ENCODE measurements at regions not wholly inside any gene's neighbourhood (a gene's known extent, or its start where the extent isn't known, plus 50 kb on each side); places are given as distances from the start of the nearest gene placed in this dataset.
"Not testable (repeated sequence)": the region's sequence is repeated elsewhere in the genome, so short reads cannot be mapped to it uniquely, and the experiment has no call there.

DNA sequence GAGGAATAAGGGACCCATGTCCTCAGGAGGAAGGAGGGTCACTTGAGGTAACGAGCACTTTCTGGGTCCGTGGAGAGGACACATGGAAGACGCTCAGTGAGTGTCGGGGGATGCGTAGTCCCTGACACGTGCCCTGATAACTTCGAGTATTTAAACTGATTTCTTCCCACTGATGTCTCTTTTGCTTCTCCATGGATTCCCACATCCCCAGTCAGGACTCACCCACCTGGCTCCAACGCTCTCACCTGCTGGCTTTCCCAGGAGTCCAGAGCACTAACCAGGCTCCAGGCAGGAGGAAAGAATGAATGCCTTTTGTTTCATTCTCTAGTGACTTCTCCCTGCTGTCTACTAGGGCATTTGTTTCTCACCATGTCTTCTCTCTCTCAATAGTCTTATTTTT lies 81.2 kb upstream of the NBPF11 start:
- H3K36me3 Mint-ChIP-seq; H3K4me3 ChIP-seq (ENCODE audit: low read length); H3K27ac ChIP-seq (ENCODE audit: low read depth, low read length); H3K27me3 ChIP-seq (ENCODE audit: control insufficient read depth in 2 of 2, insufficient read depth in 2 of 2, low read length in 2 of 2); H3K4me1 Mint-ChIP-seq; H3K4me1 ChIP-seq (ENCODE audit: control insufficient read depth in 2 of 2, insufficient read depth in 2 of 2, low read length in 2 of 2); DNase-seq; ATAC-seq; H3K27ac Mint-ChIP-seq; H3K36me3 ChIP-seq (ENCODE audit: control insufficient read depth in 2 of 3, insufficient read depth in 3 of 3, low read length in 3 of 3); H3K4me3 Mint-ChIP-seq; H3K9me3 ChIP-seq (ENCODE audit: control insufficient read depth in 2 of 3, low read length in 3 of 3); CTCF ChIA-PET; H3K9me3 Mint-ChIP-seq; POLR2A ChIA-PET; intact Hi-C loops (cut with micrococcal nuclease): not testable (repeated sequence)
- peaks cover 0 to 15% (median 0%) of the 10 kb centered on the region in 5 donors for H3K27me3 Mint-ChIP-seq

DNA sequence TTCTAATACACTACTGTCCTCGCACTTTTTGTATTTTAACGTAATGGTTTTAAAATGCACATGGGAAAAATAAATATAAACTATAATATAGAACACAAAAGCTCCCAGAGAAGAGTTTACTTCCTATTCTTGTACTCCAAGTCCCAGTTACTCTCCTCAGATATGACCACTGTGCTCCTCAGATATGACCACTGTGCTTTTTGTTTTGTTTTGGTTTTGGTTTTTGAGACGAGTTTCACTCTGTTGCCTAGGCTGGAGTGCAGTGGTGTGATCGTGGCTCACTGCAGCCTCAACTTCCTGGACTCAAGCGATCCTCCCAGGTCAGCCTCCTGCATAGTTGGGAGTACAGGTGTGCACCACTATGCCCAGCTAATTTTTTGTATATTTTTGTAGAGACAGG lies 76.8 kb upstream of the NBPF11 start:
- H3K9me3 Mint-ChIP-seq; H3K4me1 ChIP-seq (ENCODE audit: control insufficient read depth in 2 of 2, insufficient read depth in 2 of 2, low read length in 2 of 2); H3K9me3 ChIP-seq (ENCODE audit: control insufficient read depth in 2 of 3, low read length in 3 of 3); H3K36me3 Mint-ChIP-seq; H3K27me3 Mint-ChIP-seq; H3K36me3 ChIP-seq (ENCODE audit: control insufficient read depth in 2 of 3, insufficient read depth in 3 of 3, low read length in 3 of 3); H3K4me3 ChIP-seq (ENCODE audit: low read length); H3K27ac Mint-ChIP-seq; DNase-seq; CTCF ChIA-PET; H3K27me3 ChIP-seq (ENCODE audit: control insufficient read depth in 2 of 2, insufficient read depth in 2 of 2, low read length in 2 of 2); H3K27ac ChIP-seq (ENCODE audit: low read depth, low read length); H3K4me3 Mint-ChIP-seq; POLR2A ChIA-PET; H3K4me1 Mint-ChIP-seq; intact Hi-C loops (cut with micrococcal nuclease); ATAC-seq: not testable (repeated sequence)

DNA sequence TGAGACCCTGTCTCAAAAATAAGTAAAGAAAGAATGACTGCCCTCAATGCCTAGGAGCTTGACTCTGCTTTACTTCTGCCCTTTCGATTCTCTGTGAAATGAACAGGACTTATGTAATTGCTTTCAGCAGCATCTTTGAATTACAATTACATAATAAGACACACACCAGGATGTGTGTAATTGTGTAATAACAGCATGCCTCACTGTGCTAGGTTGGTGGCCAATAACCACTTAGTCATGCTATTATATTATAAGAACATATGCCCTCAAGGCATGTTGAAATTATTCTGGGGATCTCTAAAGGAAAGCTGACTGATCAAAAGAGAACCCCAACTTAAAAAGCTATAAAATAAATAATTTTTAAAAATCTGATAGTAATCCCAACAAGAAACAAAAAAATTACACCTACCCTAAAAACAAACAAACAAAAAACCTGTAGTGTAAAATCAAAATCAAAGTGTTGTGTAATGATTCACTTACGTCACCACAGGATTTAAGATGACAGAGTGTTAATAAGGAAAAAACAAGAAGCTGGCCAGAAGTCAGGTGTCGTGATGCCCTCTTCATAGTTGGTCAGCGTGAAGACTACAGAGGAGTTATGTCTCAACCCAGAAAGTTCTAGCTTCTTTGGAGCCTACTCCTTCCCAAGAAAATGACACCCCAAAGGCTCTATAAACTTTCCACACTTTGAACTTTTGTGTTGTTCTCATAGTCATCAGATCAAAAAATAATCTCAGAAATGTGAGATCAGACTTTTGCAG lies 70.5 kb upstream of the NBPF11 start:
- CTCF ChIA-PET = not testable (repeated sequence)

DNA sequence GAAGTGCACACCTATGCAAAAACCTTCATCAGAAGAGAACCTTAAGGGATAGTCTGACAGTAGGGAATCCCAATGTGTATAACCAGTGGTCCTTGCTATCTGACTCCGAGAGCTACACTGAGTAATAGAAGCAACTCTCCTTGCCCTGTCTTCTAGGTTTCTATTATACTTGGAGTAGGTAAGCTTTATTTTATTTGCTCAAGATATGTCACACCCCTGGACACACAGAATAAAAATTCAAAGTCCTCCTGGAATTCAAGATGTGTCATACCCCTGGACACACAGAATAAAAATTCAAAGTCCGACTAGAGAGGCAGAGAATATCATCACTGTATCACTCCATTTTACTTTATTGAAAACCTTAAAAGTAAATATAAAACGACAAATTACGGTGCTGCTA lies 69.5 kb upstream of the NBPF11 start:
- CTCF ChIA-PET; H3K4me3 ChIP-seq (ENCODE audit: low read length); intact Hi-C loops (cut with micrococcal nuclease); POLR2A ChIA-PET; H3K36me3 ChIP-seq (ENCODE audit: control insufficient read depth in 2 of 3, insufficient read depth in 3 of 3, low read length in 3 of 3); DNase-seq; H3K27me3 Mint-ChIP-seq; H3K36me3 Mint-ChIP-seq; H3K9me3 ChIP-seq (ENCODE audit: control insufficient read depth in 2 of 3, low read length in 3 of 3); H3K4me1 Mint-ChIP-seq; H3K27me3 ChIP-seq (ENCODE audit: control insufficient read depth in 2 of 2, insufficient read depth in 2 of 2, low read length in 2 of 2); H3K4me3 Mint-ChIP-seq; H3K9me3 Mint-ChIP-seq; ATAC-seq; H3K4me1 ChIP-seq (ENCODE audit: control insufficient read depth in 2 of 2, insufficient read depth in 2 of 2, low read length in 2 of 2); H3K27ac Mint-ChIP-seq; H3K27ac ChIP-seq (ENCODE audit: low read depth, low read length): not testable (repeated sequence)

More for the DNA sequence above, 70.5 kb upstream of the NBPF11 start:
- H3K4me1 Mint-ChIP-seq; H3K27ac ChIP-seq (ENCODE audit: low read depth, low read length); H3K4me1 ChIP-seq (ENCODE audit: control insufficient read depth in 2 of 2, insufficient read depth in 2 of 2, low read length in 2 of 2); H3K4me3 ChIP-seq (ENCODE audit: low read length); POLR2A ChIA-PET; H3K27ac Mint-ChIP-seq; H3K4me3 Mint-ChIP-seq; H3K9me3 ChIP-seq (ENCODE audit: control insufficient read depth in 2 of 3, low read length in 3 of 3); DNase-seq; H3K27me3 ChIP-seq (ENCODE audit: control insufficient read depth in 2 of 2, insufficient read depth in 2 of 2, low read length in 2 of 2); H3K27me3 Mint-ChIP-seq; H3K9me3 Mint-ChIP-seq; H3K36me3 Mint-ChIP-seq; H3K36me3 ChIP-seq (ENCODE audit: control insufficient read depth in 2 of 3, insufficient read depth in 3 of 3, low read length in 3 of 3); intact Hi-C loops (cut with micrococcal nuclease): not testable (repeated sequence)
- peak; percentile 81 for ATAC-seq

DNA sequence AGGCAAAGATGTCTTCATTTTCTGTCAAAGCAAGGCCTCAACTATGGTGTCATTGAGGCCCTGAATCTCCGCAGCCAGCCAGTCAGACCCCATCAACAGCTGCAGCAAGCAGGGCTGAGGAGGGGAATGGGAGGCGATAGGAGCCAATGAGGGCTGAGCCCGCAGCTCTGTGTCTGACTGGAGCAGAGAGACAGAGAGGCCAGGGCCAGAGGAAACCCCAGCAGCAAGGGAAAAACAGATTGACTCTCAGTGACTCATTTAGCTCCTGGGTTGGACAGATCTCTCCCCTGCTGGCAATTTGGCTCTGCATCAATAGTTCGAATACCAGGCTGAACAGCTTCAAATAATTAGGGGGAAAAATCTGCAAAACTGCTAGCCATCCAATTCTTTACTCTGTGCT lies 67.1 kb upstream of the NBPF11 start:
- H3K9me3 ChIP-seq (ENCODE audit: control insufficient read depth in 2 of 3, low read length in 3 of 3); intact Hi-C loops (cut with micrococcal nuclease); H3K4me1 ChIP-seq (ENCODE audit: control insufficient read depth in 2 of 2, insufficient read depth in 2 of 2, low read length in 2 of 2); H3K27ac ChIP-seq (ENCODE audit: low read depth, low read length); H3K36me3 Mint-ChIP-seq; H3K4me1 Mint-ChIP-seq; H3K27ac Mint-ChIP-seq; H3K36me3 ChIP-seq (ENCODE audit: control insufficient read depth in 2 of 3, insufficient read depth in 3 of 3, low read length in 3 of 3); H3K4me3 Mint-ChIP-seq; CTCF ChIA-PET; DNase-seq; H3K4me3 ChIP-seq (ENCODE audit: low read length); H3K27me3 Mint-ChIP-seq; ATAC-seq; H3K27me3 ChIP-seq (ENCODE audit: control insufficient read depth in 2 of 2, insufficient read depth in 2 of 2, low read length in 2 of 2); POLR2A ChIA-PET; H3K9me3 Mint-ChIP-seq: not testable (repeated sequence)

DNA sequence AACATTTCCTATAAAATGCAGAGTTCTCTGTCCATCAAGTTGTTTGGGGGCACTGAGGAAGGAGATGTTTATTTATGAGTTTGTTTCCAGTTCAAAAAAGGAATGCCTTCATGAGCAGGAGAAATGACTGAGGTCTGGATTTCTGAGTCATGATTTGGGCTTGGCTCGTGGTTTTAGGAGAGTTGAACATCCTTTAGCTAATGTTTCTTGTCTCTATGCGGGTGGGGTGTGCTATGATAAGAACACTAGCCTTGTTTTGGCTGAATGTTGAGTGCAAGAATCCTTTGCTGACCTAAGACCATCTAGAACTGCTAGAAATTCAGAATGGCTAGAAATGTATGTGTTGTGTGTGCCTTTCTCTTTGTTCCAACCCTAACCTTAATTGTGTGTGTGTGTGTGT lies 59.1 kb upstream of the NBPF11 start:
- intact Hi-C loops (cut with micrococcal nuclease); ATAC-seq: not testable (repeated sequence)

DNA sequence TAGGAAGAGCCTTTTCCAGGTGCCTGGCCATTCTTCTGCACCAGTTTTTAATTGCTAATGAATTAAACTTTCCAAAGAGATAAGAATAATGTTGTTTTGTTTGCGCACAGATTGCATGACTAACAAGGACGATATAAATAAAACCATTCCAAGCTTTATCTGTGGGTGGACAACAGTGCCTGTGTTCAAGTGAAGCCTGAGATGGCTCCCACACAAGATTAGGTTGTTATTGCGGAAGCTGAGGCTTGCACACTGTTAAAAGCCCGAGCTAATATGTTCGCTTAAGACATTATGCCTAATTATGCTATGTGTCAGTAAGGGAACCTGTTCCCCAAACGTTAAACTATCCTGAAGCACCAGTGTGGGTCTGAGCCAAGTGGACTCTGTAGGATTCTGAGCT lies 58.5 kb upstream of the NBPF11 start:
- H3K27ac Mint-ChIP-seq; CTCF ChIA-PET; H3K27me3 Mint-ChIP-seq; ATAC-seq; H3K9me3 ChIP-seq (ENCODE audit: control insufficient read depth in 2 of 3, low read length in 3 of 3); H3K27ac ChIP-seq (ENCODE audit: low read depth, low read length); intact Hi-C loops (cut with micrococcal nuclease); H3K36me3 ChIP-seq (ENCODE audit: control insufficient read depth in 2 of 3, insufficient read depth in 3 of 3, low read length in 3 of 3); DNase-seq; H3K4me3 ChIP-seq (ENCODE audit: low read length); H3K27me3 ChIP-seq (ENCODE audit: control insufficient read depth in 2 of 2, insufficient read depth in 2 of 2, low read length in 2 of 2); H3K36me3 Mint-ChIP-seq; POLR2A ChIA-PET; H3K4me1 ChIP-seq (ENCODE audit: control insufficient read depth in 2 of 2, insufficient read depth in 2 of 2, low read length in 2 of 2); H3K9me3 Mint-ChIP-seq; H3K4me3 Mint-ChIP-seq; H3K4me1 Mint-ChIP-seq: not testable (repeated sequence)

More for the DNA sequence above, 59.1 kb upstream of the NBPF11 start:
- H3K27ac Mint-ChIP-seq; H3K27me3 ChIP-seq (ENCODE audit: control insufficient read depth in 2 of 2, insufficient read depth in 2 of 2, low read length in 2 of 2); H3K36me3 ChIP-seq (ENCODE audit: control insufficient read depth in 2 of 3, insufficient read depth in 3 of 3, low read length in 3 of 3); H3K4me3 Mint-ChIP-seq; POLR2A ChIA-PET; H3K27me3 Mint-ChIP-seq; CTCF ChIA-PET; H3K4me3 ChIP-seq (ENCODE audit: low read length); H3K9me3 ChIP-seq (ENCODE audit: control insufficient read depth in 2 of 3, low read length in 3 of 3); H3K27ac ChIP-seq (ENCODE audit: low read depth, low read length); H3K4me1 Mint-ChIP-seq; DNase-seq; H3K4me1 ChIP-seq (ENCODE audit: control insufficient read depth in 2 of 2, insufficient read depth in 2 of 2, low read length in 2 of 2); H3K36me3 Mint-ChIP-seq; H3K9me3 Mint-ChIP-seq: not testable (repeated sequence)

Data from naive thymus-derived CD4-positive, alpha-beta T cell (primary cell).